Endothelial cell of umbilical vein (primary cell): ENCODE measurements at regions not wholly inside any gene's neighbourhood (a gene's known extent, or its start where the extent isn't known, plus 50 kb on each side); places are given as distances from the start of the nearest gene placed in this dataset.

ENCODE experiments used
- BruUV-seq: library from RNA; stranded (reverse); fragments of 400-500 nt; replicated peaks from 2 replicates; lab custom pipeline; 2021; lab: Mats Ljungman, UMichigan
- CTCF ChIA-PET: fragments of 300-600, 350-600 bp; sonication (Branson Sonifier 250); formaldehyde crosslinking; loops from one replicate; lab custom pipeline; 2021; ENCODE audit warnings: antibody characterized with exemption, inconsistent platforms; lab: Charles Lee
- POLR2A ChIA-PET: fragments of 300-600, 350-600 bp; sonication (Branson Sonifier 250); formaldehyde crosslinking; loops from one replicate; lab custom pipeline; 2021; ENCODE audit warnings: antibody characterized with exemption, inconsistent platforms; lab: Charles Lee
- DNase-seq: peaks from one replicate; pipeline ENCODE4 v3.0.0-alpha.2; 2011; ENCODE audit warnings: low read depth, low spot score
- FAIRE-seq: peaks from 2 replicates; lab custom pipeline; 2011; peaks lifted over from hg19 to GRCh38; lab: Jason Lieb, UNC
- H2AFZ ChIP-seq: 2 replicates; pipeline ENCODE4 v1.6.0; 2012; ENCODE audit warnings: low read depth, low read length, control low read depth, inconsistent platforms
- H3K27ac ChIP-seq: 2 replicates; pipeline ENCODE4 v1.5.1; 2011; ENCODE audit warnings: low read depth, mild to moderate bottlenecking, control low read depth, low read length, moderate library complexity; ENCODE audit not compliant: insufficient read depth
- H3K27me3 ChIP-seq, 2 experiments: 2 replicates each; pipeline versions ENCODE4 v1.6.0 to v1.6.1; 2011; ENCODE audit warnings: low read length in 2 of 2, mixed read lengths in 1 of 2; ENCODE audit not compliant: control insufficient read depth in 2 of 2, insufficient read depth in 2 of 2
- H3K36me3 ChIP-seq, 2 experiments: 2 replicates in 1 of 2; 3 replicates in 1 of 2; pipeline ENCODE4 v1.5.1; 2011; ENCODE audit warnings: low read length in 2 of 2, mild to moderate bottlenecking in 1 of 2, moderate library complexity in 1 of 2; ENCODE audit not compliant: control insufficient read depth in 2 of 2, insufficient read depth in 2 of 2; ENCODE audit errors: extremely low read depth in 1 of 2
- H3K4me1 ChIP-seq: 3 replicates; pipeline ENCODE4 v1.5.1; 2011; ENCODE audit warnings: mild to moderate bottlenecking, low read length; ENCODE audit not compliant: control insufficient read depth, insufficient read depth; ENCODE audit errors: extremely low read depth
- H3K4me2 ChIP-seq: 2 replicates; pipeline ENCODE4 v1.6.1; 2011; ENCODE audit warnings: low read length, control low read depth, mixed read lengths; ENCODE audit not compliant: insufficient read depth
- H3K4me3 ChIP-seq, 3 experiments: fragments of 200-600 bp in 1 of 3; sonication (generic), shearing (Covaris generic) in 1 of 3; replicated peaks in 1 of 3; 2 replicates each; pipeline ENCODE4 v1.5.1; 2011 to 2016; ENCODE audit warnings: control low read depth in 3 of 3, low read length in 3 of 3, mild to moderate bottlenecking in 2 of 3, inconsistent platforms in 1 of 3, low read depth in 1 of 3, moderate library complexity in 1 of 3; ENCODE audit not compliant: insufficient read depth in 1 of 3
- H3K79me2 ChIP-seq: 2 replicates; pipeline ENCODE4 v1.6.0; 2012; ENCODE audit warnings: low read length, inconsistent platforms; ENCODE audit not compliant: control insufficient read depth, insufficient read depth
- H3K9ac ChIP-seq: replicated peaks from 2 replicates; pipeline ENCODE3; 2011; ENCODE audit warnings: low read length, control low read depth; ENCODE audit not compliant: insufficient read depth; ENCODE audit errors: extremely low read depth
- H3K9me1 ChIP-seq: replicated peaks from 3 replicates; pipeline ENCODE4 v1.6.0; 2011; ENCODE audit warnings: mild to moderate bottlenecking, low read length; ENCODE audit not compliant: control insufficient read depth, insufficient read depth; ENCODE audit errors: extremely low read depth
- H3K9me3 ChIP-seq: replicated peaks from 2 replicates; pipeline ENCODE4 v1.5.1; 2012; ENCODE audit warnings: low read length, inconsistent platforms; ENCODE audit not compliant: control insufficient read depth, insufficient read depth
- H4K20me1 ChIP-seq: replicated peaks from 2 replicates; pipeline ENCODE3; 2011; ENCODE audit warnings: mild to moderate bottlenecking, low read length; ENCODE audit not compliant: control insufficient read depth, insufficient read depth; ENCODE audit errors: extremely low read depth
- CTCF ChIP-seq, 2 donors: IDR thresholded peaks; 1 replicate in 1 of 2; 2 replicates in 1 of 2; pipeline ENCODE4 v1.5.1; 2011; ENCODE audit warnings: low read length in 2 of 2, mild to moderate bottlenecking in 2 of 2, moderate library complexity in 2 of 2, control low read depth in 1 of 2, inconsistent platforms in 1 of 2, low read depth in 1 of 2; ENCODE audit not compliant: insufficient read depth in 1 of 2; ENCODE audit errors: extremely low read depth in 1 of 2
- FOS ChIP-seq: IDR thresholded peaks from 2 replicates; pipeline ENCODE4 v1.6.1; 2011; ENCODE audit warnings: mild to moderate bottlenecking, low read length, moderate library complexity, borderline replicate concordance; ENCODE audit not compliant: insufficient read depth
- GATA2 ChIP-seq: IDR thresholded peaks from 2 replicates; pipeline ENCODE4 v1.7.0; 2011; ENCODE audit warnings: low read depth, mild to moderate bottlenecking, moderate library complexity, mixed read lengths, low read length; ENCODE audit not compliant: insufficient read length, insufficient read depth
- JUN ChIP-seq: IDR thresholded peaks from 2 replicates; pipeline ENCODE4 v1.6.1; 2011; ENCODE audit warnings: borderline replicate concordance, low read depth; ENCODE audit not compliant: insufficient read length, insufficient read depth
- MAX ChIP-seq: IDR thresholded peaks from 2 replicates; pipeline ENCODE4 v1.6.1; 2011; ENCODE audit not compliant: insufficient read depth, insufficient read length
- POLR2A ChIP-seq: IDR thresholded peaks from 2 replicates; pipeline ENCODE4 v1.6.1; 2012; ENCODE audit warnings: low read depth, mild to moderate bottlenecking, control low read depth, low read length
- dilution Hi-C: fragments of 300-500 bp; cut with MboI; formaldehyde crosslinking; loops from one replicate; pipeline ENCODE4 v1.15.0; 2019; ENCODE audit warnings: low sequenced_read_pairs; ENCODE audit not compliant: extremely low pct_ligation_motif_present
- intact Hi-C: fragments of 100-400 bp; cut with micrococcal nuclease; formaldehyde crosslinking; loops from one replicate; pipeline ENCODE4 v1.10.0; 2022

DNA sequence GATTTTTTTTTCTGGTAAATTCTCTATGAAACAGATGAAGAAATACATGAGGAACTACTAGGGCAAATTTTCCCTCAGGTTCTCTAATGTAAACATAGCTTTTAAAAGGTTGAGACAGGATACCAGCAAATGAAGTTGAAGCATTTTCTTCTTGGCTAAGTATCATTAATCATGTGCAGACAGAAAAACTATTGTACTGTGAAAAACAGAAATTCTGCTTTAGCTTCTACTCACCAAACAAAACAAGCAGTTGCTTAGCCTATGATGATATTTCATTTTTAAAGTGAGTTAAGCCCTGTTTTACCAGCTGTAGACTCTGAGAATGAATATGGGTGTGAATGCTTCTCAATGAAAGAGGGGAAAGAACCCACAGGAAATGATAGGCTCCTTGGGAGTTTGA, 358.9 kb downstream of the TRAM1L1 start:
- no peaks in the 10 kb centered on the region for H3K79me2 ChIP-seq
- H3K27me3 ChIP-seq, result no peaks in the 10 kb centered on the region
- TF ChIP-seq MAX (no peak), CTCF (IDR thresholded peaks at IDR 0.05; ENCODE audit: extremely low read depth in 1 of 2, insufficient read depth in 1 of 2, low read depth in 1 of 2, low read length in 2 of 2) (no peak), GATA2 (no peak)
- ChIA-PET POLR2A (no interaction called here), CTCF (interaction anchor here (0.6 to 0.7 kb wide), 2 partner anchors 368 to 612 kb away, joined by 3 read pairs; no protein-coding TSS in a partner anchor)
- H3K4me3 ChIP-seq, result no peak overlapping the region
- intact Hi-C loops (no loop called here), dilution Hi-C loops (no loop called here)
- no peaks in the 10 kb centered on the region for H3K36me3 ChIP-seq
- no TSS peak for BruUV-seq
- DNase-seq (no peak), FAIRE-seq (no peak)
- H3K27ac ChIP-seq, result no peak overlapping the region
- H2AFZ ChIP-seq, result no peak overlapping the region
- no peak overlapping the region for H3K9ac ChIP-seq
- no peaks in the 10 kb centered on the region for H4K20me1 ChIP-seq
- H3K4me2 ChIP-seq, result no peak overlapping the region
- no peaks in the 10 kb centered on the region for H3K9me1 ChIP-seq
- no peaks in the 10 kb centered on the region for H3K4me1 ChIP-seq
- H3K9me3 ChIP-seq, result no peaks in the 10 kb centered on the region

DNA sequence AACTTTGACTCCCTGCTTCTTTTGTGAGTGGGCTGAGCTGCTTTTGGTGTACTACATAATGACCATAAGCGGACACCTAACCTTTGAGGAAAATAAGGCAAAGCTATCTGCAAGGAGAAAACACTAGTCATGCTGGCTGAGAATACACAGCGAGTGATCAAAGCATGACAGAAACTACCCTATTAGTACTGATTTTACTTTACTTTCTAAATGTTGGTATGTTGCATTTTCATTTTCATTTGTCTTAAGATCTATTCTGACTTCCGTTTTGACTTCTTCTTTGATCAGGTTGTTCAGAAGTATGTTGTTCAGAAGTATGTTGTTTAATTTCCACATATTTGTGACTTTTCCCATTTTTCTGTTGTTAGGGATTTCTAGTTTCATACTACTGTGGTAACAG, 361.1 kb downstream of the TRAM1L1 start:
- Histone ChIP-seq H3K27me3 (no peaks in the 10 kb centered on the region), H3K36me3 (no peaks in the 10 kb centered on the region), H3K79me2 (no peaks in the 10 kb centered on the region), H4K20me1 (no peaks in the 10 kb centered on the region), H3K9me1 (no peaks in the 10 kb centered on the region), H3K27ac (no peak overlapping the region), H3K4me1 (no peaks in the 10 kb centered on the region), H3K9me3 (no peaks in the 10 kb centered on the region), H3K4me2 (no peak overlapping the region), H3K9ac (no peak overlapping the region), H2AFZ (no peak overlapping the region), H3K4me3 (no peak overlapping the region)
- no peak for TF ChIP-seq POLR2A
- TF ChIP-seq JUN, result no peak
- no peak for TF ChIP-seq CTCF (IDR thresholded peaks at IDR 0.05; ENCODE audit: extremely low read depth in 1 of 2, insufficient read depth in 1 of 2, low read depth in 1 of 2, low read length in 2 of 2)
- no peak for TF ChIP-seq MAX
- TF ChIP-seq FOS, result no peak
- TF ChIP-seq GATA2, result no peak
- intact Hi-C loops, result no loop called here
- ChIA-PET CTCF (no interaction called here), POLR2A (no interaction called here)
- no TSS peak for BruUV-seq
- DNase-seq (no peak), FAIRE-seq (no peak)
- dilution Hi-C loops, result no loop called here
